HL-60 (cell line): ENCODE measurements at regions not wholly inside any gene's neighbourhood (a gene's known extent, or its start where the extent isn't known, plus 50 kb on each side); places are given as distances from the start of the nearest gene placed in this dataset.

Experiments used
- CTCF ChIP-seq: IDR thresholded peaks from one replicate; pipeline ENCODE4 v1.5.1; 2011; ENCODE audit warnings: low read length, control low read depth, inconsistent platforms; ENCODE audit not compliant: insufficient read depth
- GABPA ChIP-seq: IDR thresholded peaks from 2 replicates; pipeline ENCODE4 v1.6.1; 2012; ENCODE audit warnings: low read depth
- POLR2AphosphoS5 ChIP-seq: IDR thresholded peaks from 2 replicates; pipeline ENCODE4 v1.6.1; 2012; ENCODE audit warnings: low read depth
- SPI1 ChIP-seq: IDR thresholded peaks from 2 replicates; pipeline ENCODE4 v1.6.1; 2012; ENCODE audit warnings: low read depth, mild to moderate bottlenecking, borderline replicate concordance
- TF ChIP-seq, protein P1 (sequence below): IDR thresholded peaks from 2 replicates; pipeline ENCODE4 v1.6.1; 2012; ENCODE audit warnings: low read depth; ENCODE audit not compliant: insufficient replicate concordance

DNA sequence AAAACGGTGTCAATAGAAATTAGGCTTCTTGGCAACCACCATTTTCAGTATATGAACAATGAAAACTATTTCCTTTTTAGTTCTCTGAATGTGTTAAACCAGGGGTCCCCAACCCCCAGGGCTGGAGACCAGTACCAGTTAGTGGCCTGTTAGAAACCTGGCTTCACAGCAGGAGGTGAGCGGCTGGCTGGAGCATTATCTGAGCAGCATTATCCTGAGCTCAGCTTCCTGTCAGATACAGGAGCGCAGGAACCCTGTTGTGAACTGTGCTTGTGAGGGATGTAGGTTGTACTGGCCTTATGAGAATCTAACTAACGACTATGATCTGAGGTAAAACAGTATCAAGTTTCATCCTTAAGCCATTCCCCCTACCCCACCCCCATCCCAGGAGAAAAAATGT is 328.7 kb downstream of the ZBBX start:
- TF ChIP-seq CTCF (no peak), POLR2AphosphoS5 (no peak), GABPA (no peak), SPI1 (no peak)
- TF ChIP-seq, protein P1, sequence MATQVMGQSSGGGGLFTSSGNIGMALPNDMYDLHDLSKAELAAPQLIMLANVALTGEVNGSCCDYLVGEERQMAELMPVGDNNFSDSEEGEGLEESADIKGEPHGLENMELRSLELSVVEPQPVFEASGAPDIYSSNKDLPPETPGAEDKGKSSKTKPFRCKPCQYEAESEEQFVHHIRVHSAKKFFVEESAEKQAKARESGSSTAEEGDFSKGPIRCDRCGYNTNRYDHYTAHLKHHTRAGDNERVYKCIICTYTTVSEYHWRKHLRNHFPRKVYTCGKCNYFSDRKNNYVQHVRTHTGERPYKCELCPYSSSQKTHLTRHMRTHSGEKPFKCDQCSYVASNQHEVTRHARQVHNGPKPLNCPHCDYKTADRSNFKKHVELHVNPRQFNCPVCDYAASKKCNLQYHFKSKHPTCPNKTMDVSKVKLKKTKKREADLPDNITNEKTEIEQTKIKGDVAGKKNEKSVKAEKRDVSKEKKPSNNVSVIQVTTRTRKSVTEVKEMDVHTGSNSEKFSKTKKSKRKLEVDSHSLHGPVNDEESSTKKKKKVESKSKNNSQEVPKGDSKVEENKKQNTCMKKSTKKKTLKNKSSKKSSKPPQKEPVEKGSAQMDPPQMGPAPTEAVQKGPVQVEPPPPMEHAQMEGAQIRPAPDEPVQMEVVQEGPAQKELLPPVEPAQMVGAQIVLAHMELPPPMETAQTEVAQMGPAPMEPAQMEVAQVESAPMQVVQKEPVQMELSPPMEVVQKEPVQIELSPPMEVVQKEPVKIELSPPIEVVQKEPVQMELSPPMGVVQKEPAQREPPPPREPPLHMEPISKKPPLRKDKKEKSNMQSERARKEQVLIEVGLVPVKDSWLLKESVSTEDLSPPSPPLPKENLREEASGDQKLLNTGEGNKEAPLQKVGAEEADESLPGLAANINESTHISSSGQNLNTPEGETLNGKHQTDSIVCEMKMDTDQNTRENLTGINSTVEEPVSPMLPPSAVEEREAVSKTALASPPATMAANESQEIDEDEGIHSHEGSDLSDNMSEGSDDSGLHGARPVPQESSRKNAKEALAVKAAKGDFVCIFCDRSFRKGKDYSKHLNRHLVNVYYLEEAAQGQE = no peak
